Fibroblast of skin of right biceps (primary cell): ENCODE measurements at regions not wholly inside any gene's neighbourhood (a gene's known extent, or its start where the extent isn't known, plus 50 kb on each side); places are given as distances from the start of the nearest gene placed in this dataset.
A peak's percentile ranks its signal among the peaks of the same experiment; 100 is the strongest.

Source experiments
- DNase-seq: peaks from one replicate; pipeline ENCODE4 v3.0.0-alpha.2; 2013

DNA sequence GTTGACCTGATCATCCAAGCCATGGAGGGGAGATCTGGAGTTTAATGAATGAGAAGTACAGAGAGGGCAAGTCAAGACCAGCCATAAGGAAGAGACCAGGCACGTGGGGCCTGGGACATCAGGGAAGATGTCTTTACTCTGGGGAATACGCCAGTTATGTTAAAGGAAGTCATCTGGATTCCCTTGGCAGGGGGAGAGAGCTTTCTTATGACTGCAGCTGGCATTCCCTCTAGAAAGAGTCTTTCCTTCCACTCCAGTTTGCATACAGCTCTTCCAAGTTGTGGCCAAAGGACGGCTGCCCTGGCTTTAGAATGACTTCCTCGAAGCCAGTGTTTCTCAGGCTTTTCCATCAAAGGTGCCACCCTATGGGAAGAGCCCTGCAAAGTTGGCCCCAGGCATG is 93.6 kb upstream of the AGBL1 start:
- no peak for DNase-seq

DNA sequence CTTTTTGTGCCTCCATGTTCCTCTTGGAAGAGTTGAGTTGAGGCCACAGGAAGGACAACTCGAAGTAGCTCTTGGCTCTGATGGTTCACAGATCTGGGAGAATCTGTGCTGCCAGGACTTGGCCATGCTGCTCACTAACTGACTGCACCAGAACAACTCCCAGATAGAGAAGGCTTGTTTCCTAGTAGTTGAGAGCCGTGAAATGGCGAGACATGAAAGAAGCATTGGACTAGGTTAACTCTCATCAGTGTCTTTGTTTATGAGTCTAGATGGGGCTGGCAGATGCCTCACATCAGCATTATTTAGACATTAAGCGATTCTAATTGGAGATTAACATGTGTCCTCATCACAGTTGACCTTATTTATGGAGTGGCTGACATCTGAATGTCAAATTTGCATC is 92.9 kb upstream of the AGBL1 start:
- DNase-seq, result no peak

DNA sequence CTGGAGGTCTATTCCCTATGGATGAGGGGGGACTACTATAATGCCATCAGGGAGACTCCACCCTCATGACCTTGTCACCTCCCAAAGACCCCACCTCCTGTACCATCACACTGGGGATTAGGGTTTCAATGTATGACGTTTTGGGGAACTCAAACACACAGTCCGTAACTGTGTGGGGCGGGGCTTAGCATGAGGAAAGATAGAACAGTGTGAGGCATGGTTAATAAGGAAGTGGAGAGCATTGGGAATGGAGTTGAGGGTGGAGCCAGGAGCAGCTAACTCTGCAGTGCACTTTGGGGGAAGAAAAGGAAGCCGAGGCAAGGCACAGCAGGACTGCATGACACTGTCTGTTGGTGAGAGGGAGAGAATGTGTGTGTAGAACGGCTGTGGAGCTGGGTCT is 90.9 kb upstream of the AGBL1 start:
- DNase-seq, result no peak

DNA sequence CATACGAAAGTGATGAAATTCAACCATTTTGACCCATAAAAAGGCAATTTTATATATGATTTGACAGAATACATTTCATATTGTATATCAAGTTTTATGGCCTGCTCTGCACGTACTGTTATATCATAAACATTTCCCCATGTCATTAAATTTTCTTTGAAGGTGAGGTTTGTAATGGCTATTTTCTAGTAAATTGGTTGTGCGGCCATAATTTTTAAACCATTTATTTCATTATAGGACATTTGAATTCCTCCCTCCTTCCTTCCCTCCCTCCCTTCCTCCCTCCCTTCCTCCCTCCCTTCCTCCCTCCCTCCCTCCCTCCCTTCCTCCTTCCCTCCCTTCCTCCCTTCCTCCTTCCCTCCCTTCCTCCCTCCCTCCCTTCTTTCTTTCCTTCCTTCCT is 87.4 kb upstream of the AGBL1 start:
- DNase-seq, result no peak

DNA sequence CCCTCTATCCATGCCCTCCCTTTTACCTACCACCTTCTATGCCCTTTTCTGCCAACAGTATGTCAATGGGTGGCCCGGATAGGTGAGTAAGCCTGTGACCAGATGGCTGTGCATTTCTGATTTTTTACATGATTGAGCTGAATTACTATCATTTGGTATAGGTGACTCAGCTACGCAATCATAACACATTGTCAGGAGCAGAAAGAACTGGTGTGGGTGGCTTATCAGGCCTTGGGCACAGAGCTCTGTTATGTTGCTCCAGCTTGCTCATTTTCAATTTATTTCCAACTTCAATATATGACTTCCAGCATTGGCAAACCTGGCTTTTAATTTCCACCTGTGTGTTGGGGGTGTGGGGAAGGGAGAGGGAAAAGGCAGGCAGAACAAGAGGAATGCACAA is 86.6 kb upstream of the AGBL1 start:
- no peak for DNase-seq

DNA sequence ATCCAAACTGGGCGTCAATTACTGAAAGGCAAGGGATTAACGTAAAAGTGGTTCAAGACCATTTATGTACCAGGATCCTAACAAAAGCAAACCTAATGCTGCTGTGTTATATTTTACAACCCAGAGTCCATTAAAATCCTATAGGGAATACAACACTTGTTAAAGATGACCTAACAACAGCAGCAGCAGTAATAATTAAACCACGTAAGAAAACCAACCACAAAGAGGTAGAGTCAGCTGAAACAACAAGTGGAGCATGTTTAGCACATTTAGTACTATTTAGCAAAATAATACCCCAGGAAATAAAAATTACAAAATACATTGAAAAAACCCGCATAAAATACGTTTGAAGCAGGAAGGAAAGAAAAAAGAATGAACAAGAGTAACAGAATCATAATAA is 82.1 kb upstream of the AGBL1 start:
- no peak for DNase-seq

DNA sequence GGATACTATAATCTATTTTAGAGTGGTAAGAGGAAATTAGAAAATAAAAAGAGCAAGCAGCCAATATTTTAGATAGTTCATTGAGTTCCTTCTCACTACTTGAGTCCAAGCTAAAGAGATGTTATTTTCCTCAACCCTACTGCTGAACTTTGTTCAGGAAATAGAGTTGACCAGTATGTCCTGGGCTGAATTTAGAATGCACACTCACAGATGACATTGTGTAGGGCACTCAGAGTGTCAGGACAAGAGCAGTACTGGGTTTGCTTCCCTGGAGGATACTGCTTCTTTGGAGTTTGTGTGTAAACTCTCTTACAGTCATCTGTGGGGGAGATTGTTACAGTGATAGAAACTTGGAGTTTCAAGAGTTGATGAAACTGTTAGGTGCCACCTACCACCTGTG is 80.0 kb upstream of the AGBL1 start:
- DNase-seq, result no peak

DNA sequence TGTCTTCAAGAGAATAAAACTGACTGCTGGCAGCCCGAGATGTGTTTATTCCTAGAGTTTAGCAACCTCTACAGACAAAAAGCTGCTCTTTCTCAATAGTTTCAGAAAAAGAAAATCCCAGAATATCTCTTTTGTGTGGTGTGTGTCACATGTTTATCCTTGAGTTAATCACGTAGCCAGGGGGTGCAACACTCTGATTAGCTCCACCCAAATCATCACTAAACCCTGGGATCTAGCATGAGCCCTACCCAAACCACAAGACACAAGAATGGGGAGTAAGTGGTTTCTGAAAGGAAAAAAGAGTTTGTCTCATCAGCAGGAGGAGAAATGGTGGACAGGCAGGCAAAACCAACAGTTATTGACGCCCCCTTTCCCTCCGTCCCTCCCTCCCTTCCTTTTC is 78.5 kb upstream of the AGBL1 start:
- DNase-seq, result no peak

DNA sequence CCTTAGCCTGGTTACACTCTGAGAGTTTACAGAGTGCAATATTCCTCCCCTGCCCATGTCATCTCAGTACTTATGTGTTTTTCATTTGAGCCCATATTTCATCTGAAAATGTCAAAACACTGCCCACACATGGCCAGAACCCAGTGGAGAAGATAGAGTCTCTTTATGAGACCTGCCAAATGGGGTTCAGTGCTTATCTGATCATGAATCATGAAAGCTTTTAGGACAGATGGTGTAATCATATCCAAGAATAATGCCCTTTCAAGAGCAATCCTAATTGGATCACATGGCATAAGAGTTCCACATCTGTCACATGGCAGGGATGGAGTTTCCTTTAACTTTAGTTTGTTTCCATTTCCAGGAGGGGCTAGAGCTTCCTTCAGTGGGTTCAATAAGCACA is 77.2 kb upstream of the AGBL1 start:
- DNase-seq, result no peak

DNA sequence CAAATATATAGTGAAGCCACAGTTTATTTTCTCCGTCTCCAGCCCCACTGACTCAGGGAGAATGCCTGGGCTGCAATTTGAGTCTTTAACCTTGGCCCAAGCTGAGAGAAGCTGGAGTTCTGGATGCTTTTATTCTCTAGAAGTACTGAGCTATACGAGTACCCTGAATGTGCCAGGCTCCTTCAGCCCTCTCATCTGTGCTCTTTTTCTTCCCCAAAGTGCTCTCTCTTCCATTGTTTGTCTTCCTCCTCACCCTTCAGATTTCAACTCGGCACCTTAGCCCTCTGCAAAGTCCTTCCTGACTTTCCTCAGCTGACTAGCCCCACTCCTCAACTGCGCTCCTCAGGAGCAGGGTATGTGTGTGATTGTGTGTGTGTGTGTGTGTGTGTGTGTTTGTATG is 75.6 kb upstream of the AGBL1 start:
- DNase-seq, result no peak

DNA sequence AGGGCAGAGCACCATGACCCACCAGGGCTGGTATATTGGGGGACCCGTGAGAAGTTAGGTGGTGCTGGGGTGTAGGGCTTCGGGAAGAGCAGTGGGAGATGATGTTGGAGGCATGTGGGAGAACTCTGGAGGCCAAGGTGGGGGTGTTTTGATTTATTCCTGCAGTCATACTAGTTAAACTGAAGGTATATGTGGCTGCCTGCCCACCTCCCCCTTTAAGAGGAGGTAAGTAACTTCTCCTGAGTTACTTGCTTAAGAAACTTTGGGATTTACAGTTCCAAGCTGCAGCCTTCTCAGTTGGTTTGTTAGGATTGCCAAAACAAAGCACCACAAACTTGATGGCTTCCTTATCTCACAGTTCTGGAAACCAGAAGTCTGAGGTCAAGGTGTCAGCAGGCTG is 73.1 kb upstream of the AGBL1 start:
- DNase-seq, result no peak

DNA sequence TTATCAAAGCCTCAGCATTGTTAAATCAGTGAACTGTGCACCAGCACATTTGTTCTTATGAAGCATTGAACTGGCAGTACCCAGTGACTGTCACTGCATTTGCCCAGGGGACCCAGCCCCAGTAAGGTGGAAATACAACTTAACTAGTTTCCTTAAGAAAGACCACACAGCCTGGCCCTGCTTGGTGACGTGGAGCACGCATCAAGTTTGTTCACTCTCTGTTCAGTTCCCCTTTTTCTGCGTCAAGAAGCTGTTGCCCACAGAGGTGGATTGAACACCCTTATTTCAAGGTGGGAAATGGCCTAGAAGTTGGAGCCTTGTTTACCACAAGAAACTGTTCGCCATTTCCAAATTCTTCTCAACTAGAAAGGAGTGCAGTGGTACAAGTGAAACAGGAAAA is 69.9 kb upstream of the AGBL1 start:
- no peak for DNase-seq

DNA sequence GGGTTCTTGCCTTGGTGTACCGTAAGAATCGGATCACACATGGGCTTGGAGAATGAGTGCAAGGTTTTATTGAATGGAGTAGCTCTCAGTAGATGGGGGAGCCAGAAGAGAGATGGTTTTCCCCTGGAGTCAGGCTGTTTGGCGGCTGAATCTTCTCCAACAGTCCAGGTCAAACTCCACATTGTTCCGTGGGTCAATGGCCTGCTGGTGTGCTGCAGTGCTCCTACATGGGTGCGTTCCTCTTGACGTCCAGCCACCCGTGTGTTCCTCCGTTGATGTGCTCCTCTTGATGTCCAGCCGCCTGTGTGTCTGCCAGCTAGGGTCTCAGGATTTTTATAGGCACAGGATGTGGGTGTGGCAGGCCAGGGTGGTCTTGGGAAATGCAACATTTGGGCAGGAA is 69.3 kb upstream of the AGBL1 start:
- no peak for DNase-seq

DNA sequence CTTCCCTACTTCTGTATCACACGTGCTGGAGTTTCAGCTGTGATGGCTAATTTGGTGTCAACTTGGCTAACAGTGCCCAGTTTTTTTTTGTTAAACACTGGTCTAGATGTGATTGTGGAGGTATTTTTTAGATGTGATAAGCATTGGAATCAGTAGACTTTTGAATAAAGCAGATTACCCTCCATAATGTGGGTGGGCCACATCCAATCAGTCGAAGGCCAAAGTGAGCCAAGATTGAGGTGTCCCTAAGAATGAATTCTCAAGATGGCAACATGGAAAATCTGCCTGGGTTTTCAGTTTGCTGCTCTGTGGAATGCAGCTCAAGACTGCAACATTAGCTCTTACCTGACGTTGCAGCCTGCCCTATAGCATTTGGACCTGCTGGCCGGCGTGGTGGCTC is 68.8 kb upstream of the AGBL1 start:
- no peak for DNase-seq

DNA sequence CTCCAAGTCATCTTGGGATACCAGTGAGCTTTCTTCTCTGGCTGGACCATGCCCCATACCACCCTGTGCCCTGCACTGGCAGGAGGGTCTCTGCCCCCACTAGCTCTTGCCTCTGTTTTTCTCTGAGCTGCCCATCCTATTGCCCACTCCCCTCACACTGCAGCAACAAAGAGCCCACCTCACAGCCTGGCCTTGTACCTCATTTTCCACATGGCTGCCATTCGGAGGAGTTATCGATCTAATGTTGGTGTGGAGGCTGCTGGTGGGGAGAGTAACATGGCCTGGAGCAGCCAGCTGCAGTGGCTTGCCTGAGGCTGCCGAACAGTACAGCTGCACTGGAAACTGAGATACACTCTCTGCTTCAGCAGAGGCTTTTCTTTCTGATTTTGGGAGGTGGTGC is 65.7 kb upstream of the AGBL1 start:
- no peak for DNase-seq

DNA sequence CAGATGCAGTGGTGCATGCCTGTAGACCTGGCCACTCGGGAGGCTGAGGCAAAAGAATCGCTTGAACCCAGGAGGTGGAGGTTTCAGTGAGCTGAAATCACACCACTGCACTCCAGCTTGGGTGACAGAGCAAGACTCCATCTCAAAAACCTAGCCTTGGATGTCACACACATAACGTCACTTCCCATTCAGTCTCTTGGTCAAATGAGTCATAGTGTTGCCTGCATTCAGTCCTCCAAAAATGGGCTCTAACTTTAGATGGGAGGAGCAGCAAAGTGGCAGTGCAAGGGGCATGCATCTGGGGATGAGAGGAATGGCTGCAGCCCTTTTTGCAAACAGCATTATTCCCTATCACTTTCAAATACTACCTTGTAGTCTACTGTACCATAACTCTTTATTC is 62.9 kb upstream of the AGBL1 start:
- DNase-seq, result peak; percentile 28

DNA sequence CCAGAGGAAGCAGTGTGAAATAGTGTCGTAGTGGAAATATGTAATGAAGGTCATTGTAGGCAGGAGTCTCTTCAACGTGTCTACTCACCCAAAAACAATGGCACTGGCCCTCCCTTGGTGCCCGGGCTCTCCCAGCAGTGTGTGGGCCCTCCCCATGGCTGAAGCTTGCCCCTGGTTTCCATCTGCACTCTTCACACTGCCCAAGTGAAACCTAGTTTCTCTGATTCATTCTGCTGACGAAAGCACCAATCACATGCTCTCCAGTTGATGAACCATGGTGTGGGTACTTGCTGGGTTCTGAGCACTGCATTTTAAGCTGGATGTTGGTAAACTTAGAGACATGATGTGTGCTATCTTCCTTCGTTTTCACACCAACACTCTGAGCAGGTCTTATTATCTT is 61.0 kb upstream of the AGBL1 start:
- DNase-seq, result no peak

DNA sequence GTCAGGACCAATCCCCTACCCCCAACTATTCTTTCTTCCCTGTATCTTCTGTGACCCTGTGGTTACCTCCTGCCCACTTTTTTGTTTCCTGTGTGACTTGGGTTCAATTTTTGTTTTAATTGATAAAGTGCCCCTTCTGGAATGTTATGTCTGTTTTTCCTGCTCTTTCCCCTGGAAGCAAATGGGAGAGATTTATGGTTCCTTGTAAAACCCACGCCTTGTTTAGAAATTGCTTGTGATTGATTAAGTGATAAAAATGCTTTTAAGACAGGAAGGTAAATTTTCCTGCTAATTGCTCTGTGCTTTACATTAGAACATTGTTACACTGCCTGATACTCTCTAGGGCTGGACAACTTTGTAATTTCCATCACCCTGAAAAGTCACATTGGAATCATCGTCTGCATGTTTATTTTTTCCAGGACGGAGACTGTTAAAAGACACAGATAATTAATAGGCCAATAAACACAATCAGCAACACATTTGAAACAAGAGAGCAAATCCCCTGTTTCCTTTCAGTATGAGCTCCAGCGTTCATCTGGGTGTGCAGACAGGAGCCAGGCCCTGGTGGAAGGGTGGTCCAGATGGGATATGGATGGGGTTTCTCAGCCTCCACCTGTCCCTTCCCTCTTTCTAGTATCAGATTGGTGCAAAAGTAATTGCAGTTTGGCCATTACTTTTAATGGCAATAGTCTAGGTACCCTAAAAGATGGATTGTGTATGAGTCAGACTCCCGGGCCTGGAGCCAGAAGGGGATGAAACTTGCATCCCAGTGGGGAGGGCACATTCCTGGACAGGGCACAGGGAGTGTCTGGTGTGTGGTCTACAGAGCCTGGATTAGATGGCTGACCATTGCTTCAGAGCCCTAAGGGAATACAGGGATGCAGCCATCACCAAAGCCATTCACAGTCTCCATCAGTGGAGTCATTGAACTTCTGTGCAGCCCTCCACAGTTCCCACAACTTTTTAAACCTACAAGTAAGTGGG is 58.1 kb upstream of the AGBL1 start:
- DNase-seq, result peak; percentile 30

DNA sequence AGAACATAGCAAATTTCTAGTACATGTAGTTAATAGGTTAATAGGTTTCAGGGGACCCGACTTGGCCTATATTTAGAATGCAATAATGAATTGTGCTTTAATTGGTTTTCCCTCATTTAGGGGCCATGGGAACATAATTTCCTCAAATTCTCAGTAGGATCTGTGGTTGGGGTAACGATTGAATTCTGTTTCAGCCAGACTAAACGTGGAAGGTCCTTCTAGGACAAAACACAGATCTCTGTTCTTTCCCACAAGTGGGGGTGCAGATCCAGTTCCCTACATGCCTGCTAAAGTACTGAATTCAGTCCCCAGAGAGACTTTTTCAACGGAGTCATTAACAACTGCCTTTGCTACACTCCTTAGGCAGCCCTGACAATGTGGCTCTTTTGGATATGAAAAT is 50.7 kb upstream of the AGBL1 start:
- no peak for DNase-seq
